ENCODE measurements at regions not wholly inside any gene's neighbourhood (a gene's known extent, or its start where the extent isn't known, plus 50 kb on each side); places are given as distances from the start of the nearest gene placed in this dataset.
"Not testable (repeated sequence)": the region's sequence is repeated elsewhere in the genome, so short reads cannot be mapped to it uniquely, and the experiment has no call there.

GRCh38 chr2:234699456-234699855 is 202.6 kb upstream of the ARL4C start:
- Mint-ChIP-seq H3K4me3 (no peak overlapping the region), H3K36me3 (peaks cover 42% of the 10 kb centered on the region), H3K9me3 (peaks cover 49% of the 10 kb centered on the region), H3K27ac (no peak overlapping the region), H3K27me3 (ENCODE audit: low read depth) (peaks cover 18% of the 10 kb centered on the region), H3K4me1 (peaks cover 13% of the 10 kb centered on the region)
- DNase-seq (ENCODE audit: low spot score), result no peak
- ChIA-PET CTCF (no interaction called here), POLR2A (no interaction called here)
- ATAC-seq, result no peak
- TF ChIP-seq TEAD4 (CRISPR knock-in tag; IDR thresholded peaks at IDR 0.05) (no peak), ZNF263 (CRISPR knock-in tag; IDR thresholded peaks at IDR 0.05; ENCODE audit: low read depth) (no peak), HMGA2 (CRISPR knock-in tag; IDR thresholded peaks at IDR 0.05) (no peak), FOXJ3 (CRISPR knock-in tag; IDR thresholded peaks at IDR 0.05; ENCODE audit: borderline replicate concordance) (no peak), OVOL2 (CRISPR knock-in tag; IDR thresholded peaks at IDR 0.05; ENCODE audit: borderline replicate concordance) (no peak), SMAD4 (CRISPR knock-in tag; IDR thresholded peaks at IDR 0.05) (no peak), GTF2I (CRISPR knock-in tag; conservative IDR thresholded peaks at IDR 0.05) (no peak), ZNF219 (CRISPR knock-in tag; IDR thresholded peaks at IDR 0.05; ENCODE audit: borderline replicate concordance) (no peak)

- peaks cover 18% of the 10 kb centered on the region for H3K27me3 Mint-ChIP-seq (ENCODE audit: low read depth)
- peak; percentile 98 for TF ChIP-seq ZNF416 (CRISPR knock-in tag; IDR thresholded peaks at IDR 0.05)
- peaks cover 61% of the 10 kb centered on the region for H3K9me3 Mint-ChIP-seq
- CTCF ChIA-PET; DNase-seq (ENCODE audit: low spot score); POLR2A ChIA-PET; H3K4me3 Mint-ChIP-seq; H3K27ac Mint-ChIP-seq; ATAC-seq: not testable (repeated sequence)
- peaks cover 13% of the 10 kb centered on the region for H3K4me1 Mint-ChIP-seq
- peaks cover 50% of the 10 kb centered on the region for H3K36me3 Mint-ChIP-seq
Measured at GRCh38 chr2:234697300-234697876, 200.5 kb upstream of the ARL4C start.

GRCh38 chr2:234695981-234696380 is 199.1 kb upstream of the ARL4C start:
- no peak for DNase-seq (ENCODE audit: low spot score)
- POLR2A ChIA-PET, result no interaction called here
- CTCF ChIA-PET, result no interaction called here
- H3K27ac Mint-ChIP-seq, result no peak overlapping the region
- peaks cover 16% of the 10 kb centered on the region for H3K27me3 Mint-ChIP-seq (ENCODE audit: low read depth)
- peaks cover 61% of the 10 kb centered on the region for H3K9me3 Mint-ChIP-seq
- H3K36me3 Mint-ChIP-seq, result peaks cover 50% of the 10 kb centered on the region
- peaks cover 21% of the 10 kb centered on the region for H3K4me1 Mint-ChIP-seq
- no peak for ATAC-seq
- TF ChIP-seq NR1H2 (CRISPR knock-in tag; IDR thresholded peaks at IDR 0.05), result no peak
- H3K4me3 Mint-ChIP-seq, result no peak overlapping the region

GRCh38 chr2:234694244-234695013 is 197.5 kb upstream of the ARL4C start:
- POLR2A ChIA-PET, result no interaction called here
- DNase-seq (ENCODE audit: low spot score) (no peak), ATAC-seq (no peak)
- CTCF ChIA-PET, result interaction anchor here (1.2 kb wide), 1 partner anchor 25 kb away, joined by 3 read pairs; no protein-coding TSS in a partner anchor
- Mint-ChIP-seq H3K4me3 (no peak overlapping the region), H3K27ac (no peak overlapping the region), H3K4me1 (peaks cover 31% of the 10 kb centered on the region), H3K27me3 (ENCODE audit: low read depth) (peaks cover 12% of the 10 kb centered on the region), H3K9me3 (peaks cover 60% of the 10 kb centered on the region), H3K36me3 (peaks cover 52% of the 10 kb centered on the region)
- no peak for TF ChIP-seq ZNF138 (CRISPR knock-in tag; conservative IDR thresholded peaks at IDR 0.05)
- no peak for TF ChIP-seq ZNF219 (CRISPR knock-in tag; IDR thresholded peaks at IDR 0.05; ENCODE audit: borderline replicate concordance)
- no peak for TF ChIP-seq NR1H2 (CRISPR knock-in tag; IDR thresholded peaks at IDR 0.05)
- TF ChIP-seq, protein P1, sequence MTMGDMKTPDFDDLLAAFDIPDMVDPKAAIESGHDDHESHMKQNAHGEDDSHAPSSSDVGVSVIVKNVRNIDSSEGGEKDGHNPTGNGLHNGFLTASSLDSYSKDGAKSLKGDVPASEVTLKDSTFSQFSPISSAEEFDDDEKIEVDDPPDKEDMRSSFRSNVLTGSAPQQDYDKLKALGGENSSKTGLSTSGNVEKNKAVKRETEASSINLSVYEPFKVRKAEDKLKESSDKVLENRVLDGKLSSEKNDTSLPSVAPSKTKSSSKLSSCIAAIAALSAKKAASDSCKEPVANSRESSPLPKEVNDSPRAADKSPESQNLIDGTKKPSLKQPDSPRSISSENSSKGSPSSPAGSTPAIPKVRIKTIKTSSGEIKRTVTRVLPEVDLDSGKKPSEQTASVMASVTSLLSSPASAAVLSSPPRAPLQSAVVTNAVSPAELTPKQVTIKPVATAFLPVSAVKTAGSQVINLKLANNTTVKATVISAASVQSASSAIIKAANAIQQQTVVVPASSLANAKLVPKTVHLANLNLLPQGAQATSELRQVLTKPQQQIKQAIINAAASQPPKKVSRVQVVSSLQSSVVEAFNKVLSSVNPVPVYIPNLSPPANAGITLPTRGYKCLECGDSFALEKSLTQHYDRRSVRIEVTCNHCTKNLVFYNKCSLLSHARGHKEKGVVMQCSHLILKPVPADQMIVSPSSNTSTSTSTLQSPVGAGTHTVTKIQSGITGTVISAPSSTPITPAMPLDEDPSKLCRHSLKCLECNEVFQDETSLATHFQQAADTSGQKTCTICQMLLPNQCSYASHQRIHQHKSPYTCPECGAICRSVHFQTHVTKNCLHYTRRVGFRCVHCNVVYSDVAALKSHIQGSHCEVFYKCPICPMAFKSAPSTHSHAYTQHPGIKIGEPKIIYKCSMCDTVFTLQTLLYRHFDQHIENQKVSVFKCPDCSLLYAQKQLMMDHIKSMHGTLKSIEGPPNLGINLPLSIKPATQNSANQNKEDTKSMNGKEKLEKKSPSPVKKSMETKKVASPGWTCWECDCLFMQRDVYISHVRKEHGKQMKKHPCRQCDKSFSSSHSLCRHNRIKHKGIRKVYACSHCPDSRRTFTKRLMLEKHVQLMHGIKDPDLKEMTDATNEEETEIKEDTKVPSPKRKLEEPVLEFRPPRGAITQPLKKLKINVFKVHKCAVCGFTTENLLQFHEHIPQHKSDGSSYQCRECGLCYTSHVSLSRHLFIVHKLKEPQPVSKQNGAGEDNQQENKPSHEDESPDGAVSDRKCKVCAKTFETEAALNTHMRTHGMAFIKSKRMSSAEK (CRISPR knock-in tag; IDR thresholded peaks at IDR 0.05; ENCODE audit: borderline replicate concordance), result no peak
- no peak for TF ChIP-seq CBFB (CRISPR knock-in tag; IDR thresholded peaks at IDR 0.05; ENCODE audit: low read depth)
- TF ChIP-seq, protein P2, sequence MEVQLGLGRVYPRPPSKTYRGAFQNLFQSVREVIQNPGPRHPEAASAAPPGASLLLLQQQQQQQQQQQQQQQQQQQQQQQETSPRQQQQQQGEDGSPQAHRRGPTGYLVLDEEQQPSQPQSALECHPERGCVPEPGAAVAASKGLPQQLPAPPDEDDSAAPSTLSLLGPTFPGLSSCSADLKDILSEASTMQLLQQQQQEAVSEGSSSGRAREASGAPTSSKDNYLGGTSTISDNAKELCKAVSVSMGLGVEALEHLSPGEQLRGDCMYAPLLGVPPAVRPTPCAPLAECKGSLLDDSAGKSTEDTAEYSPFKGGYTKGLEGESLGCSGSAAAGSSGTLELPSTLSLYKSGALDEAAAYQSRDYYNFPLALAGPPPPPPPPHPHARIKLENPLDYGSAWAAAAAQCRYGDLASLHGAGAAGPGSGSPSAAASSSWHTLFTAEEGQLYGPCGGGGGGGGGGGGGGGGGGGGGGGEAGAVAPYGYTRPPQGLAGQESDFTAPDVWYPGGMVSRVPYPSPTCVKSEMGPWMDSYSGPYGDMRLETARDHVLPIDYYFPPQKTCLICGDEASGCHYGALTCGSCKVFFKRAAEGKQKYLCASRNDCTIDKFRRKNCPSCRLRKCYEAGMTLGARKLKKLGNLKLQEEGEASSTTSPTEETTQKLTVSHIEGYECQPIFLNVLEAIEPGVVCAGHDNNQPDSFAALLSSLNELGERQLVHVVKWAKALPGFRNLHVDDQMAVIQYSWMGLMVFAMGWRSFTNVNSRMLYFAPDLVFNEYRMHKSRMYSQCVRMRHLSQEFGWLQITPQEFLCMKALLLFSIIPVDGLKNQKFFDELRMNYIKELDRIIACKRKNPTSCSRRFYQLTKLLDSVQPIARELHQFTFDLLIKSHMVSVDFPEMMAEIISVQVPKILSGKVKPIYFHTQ (CRISPR knock-in tag; IDR thresholded peaks at IDR 0.05), result no peak
- no peak for TF ChIP-seq EMX1 (CRISPR knock-in tag; IDR thresholded peaks at IDR 0.05)
- TF ChIP-seq MXD4 (CRISPR knock-in tag; IDR thresholded peaks at IDR 0.05; ENCODE audit: borderline replicate concordance), result no peak
- TF ChIP-seq NFYB (CRISPR knock-in tag; conservative IDR thresholded peaks at IDR 0.05; ENCODE audit: low read depth), result no peak
- TF ChIP-seq, protein P3, sequence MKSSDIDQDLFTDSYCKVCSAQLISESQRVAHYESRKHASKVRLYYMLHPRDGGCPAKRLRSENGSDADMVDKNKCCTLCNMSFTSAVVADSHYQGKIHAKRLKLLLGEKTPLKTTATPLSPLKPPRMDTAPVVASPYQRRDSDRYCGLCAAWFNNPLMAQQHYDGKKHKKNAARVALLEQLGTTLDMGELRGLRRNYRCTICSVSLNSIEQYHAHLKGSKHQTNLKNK (CRISPR knock-in tag; IDR thresholded peaks at IDR 0.05), result no peak
- TF ChIP-seq MLX (CRISPR knock-in tag; IDR thresholded peaks at IDR 0.05), result no peak
- TF ChIP-seq SOX15 (CRISPR knock-in tag; IDR thresholded peaks at IDR 0.05), result no peak
- no peak for TF ChIP-seq TP53 (CRISPR knock-in tag; IDR thresholded peaks at IDR 0.05)
- TF ChIP-seq IRF2 (CRISPR knock-in tag; IDR thresholded peaks at IDR 0.05; ENCODE audit: borderline replicate concordance, low read depth), result no peak

Data from WTC11 (cell line).